Stimulated activated naive CD4-positive, alpha-beta T cell treated with Interleukin-2 at 50 U/mL for 16 hours (primary cell): ENCODE measurements at regions not wholly inside any gene's neighbourhood (a gene's known extent, or its start where the extent isn't known, plus 50 kb on each side); places are given as distances from the start of the nearest gene placed in this dataset.
"Not testable (repeated sequence)": the region's sequence is repeated elsewhere in the genome, so short reads cannot be mapped to it uniquely, and the experiment has no call there.

ENCODE experiments used
- DNase-seq: peaks from one replicate; lab custom pipeline; 2025; lab: John Stamatoyannopoulos, UW

DNA sequence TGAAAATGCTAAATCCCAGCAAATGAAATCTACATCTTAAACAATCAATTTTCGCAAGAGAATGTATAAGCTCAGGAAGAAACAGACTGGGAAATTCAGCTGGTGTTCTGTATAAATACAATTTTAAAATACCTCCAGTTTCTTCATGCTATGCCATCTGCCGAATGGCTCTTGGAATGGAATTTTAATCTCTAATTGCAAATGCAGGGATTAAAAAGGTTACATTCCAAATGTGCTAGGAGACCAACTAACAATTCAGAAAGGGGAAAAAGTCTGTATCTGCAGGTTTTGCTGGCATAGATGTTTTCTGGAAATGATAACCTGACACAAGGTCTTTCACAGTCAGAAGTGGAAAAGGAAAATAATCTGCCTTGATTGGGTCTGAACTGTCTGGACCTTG, 379.7 kb downstream of the MAT2B start:
- no peak for DNase-seq

DNA sequence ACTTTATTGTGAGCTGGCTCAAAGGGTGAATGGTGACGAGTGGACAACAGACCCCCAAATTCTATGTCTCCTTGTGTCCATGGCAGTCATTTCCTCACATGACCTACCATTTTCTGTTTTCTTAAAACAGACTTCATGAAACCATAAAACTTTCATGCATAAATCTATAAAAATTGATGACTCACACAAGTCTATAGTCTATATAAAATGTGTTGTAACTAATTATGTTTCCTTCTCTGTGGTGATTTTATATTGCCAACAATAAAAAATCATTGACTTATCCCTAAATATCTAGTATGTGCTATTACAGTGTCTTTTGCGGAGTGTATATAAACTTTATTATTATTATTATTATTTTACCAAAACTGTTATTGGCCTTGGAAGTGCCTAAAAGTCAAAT, 382.4 kb downstream of the MAT2B start:
- DNase-seq = no peak

DNA sequence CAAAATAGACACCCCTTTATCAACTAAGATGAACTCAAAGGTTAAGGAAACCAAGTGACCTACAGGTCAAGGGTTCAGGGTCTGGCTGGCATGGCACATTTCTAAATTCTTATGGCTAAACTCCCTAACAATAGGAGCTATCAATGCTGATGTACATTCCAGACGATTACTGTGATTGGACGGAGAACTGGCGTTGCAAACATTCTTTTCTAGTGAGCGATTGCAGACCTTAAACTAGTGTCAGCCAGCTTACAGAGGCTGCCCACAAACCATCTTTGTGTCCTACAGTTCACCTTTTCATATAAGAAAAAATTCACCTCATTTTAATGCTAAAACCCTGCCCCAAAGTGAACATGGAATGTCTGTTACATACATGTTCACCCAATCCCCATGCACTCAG, 382.9 kb downstream of the MAT2B start:
- DNase-seq = no peak

DNA sequence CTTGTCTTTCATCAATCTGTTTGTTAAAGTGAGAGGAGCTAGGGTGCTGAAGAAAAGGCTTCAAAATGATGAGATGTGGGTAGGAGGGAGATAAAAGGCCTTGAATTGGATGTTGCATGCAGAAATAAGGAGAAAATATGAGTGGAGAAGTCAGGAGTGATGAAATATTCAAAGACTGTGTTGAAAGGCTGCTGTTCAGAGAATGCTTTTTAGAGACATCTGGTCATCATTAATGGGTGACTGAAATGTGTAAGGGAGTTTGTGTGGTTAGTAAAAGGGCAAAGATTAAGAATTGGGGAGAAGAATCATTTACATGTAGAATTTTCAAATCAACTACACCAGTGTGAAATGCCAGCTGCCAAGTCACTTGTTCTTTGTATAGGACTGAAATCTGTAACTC, 383.9 kb downstream of the MAT2B start:
- DNase-seq = no peak

DNA sequence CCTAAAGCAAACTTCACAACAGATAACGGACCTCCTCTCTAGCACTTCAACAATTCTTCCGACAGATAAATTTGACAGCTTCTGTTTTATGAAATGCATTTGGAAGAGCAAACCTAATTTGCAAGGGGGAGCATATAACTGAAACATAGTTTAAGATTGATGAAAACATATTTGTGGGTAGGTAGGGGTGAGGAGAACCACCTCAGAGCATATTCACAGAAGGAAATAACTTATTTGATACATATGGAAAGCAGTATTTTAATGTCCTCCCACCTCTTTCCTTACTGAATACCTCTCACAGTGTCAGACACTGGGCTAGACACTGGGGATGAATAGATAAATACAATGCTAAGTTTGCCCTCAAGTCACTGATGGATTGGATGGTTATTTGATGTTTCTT, 384.8 kb downstream of the MAT2B start:
- DNase-seq = no peak

DNA sequence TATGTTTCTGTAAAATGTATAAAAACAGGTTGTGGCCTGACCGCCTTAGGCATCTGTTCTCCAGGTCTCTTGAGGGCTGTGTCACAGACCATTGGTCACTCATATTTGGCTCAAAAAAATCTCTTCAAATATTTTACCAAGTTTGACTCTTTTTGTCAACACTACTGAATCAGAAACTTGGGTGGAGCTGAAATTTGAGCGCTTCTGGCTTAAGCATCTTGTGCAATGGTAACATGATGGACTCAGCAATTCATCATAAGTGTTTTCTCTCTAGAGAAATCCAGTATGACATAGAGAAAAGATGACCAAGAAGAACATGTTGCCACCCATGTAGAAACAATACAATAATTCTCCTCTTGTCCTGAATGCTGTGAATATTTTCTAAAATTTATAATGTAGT, 387.9 kb downstream of the MAT2B start:
- no peak for DNase-seq

DNA sequence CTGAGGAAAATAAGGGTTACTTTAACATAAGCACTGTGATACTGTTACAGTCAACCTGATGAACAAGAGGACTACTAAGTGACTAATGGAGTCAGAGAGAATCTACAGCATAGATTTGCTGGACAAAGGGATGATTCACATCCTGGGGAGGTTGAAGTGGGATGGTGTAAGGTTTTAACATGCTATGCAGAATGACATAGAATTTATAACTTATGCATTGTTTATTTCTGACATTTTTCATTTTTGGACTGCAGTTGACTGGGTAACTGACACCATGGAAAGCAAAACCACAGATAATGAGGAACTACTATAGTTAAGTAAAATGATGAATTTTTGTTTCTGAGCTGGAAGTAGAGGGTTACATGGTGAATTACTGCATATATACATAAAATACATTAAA, 389.2 kb downstream of the MAT2B start:
- DNase-seq = no peak

DNA sequence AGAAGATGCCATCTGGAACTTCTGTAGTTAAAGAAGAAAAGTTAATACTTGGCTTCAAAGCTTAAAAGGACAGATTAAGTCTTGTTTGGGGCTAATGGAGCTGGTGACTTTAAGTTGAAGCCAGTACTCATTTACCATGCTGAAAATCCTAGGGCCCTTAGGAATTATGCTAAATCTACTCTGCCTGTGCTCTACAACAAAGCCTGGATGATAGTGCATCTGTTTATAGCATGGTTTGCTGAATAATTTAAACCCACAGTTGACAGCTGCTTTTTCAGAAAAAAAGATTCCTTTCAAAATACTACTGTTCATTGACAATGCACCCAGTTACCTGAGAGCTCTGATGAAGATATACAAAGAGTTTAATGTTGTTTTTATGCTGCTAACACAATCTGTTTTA, 393.5 kb downstream of the MAT2B start:
- DNase-seq = no peak

DNA sequence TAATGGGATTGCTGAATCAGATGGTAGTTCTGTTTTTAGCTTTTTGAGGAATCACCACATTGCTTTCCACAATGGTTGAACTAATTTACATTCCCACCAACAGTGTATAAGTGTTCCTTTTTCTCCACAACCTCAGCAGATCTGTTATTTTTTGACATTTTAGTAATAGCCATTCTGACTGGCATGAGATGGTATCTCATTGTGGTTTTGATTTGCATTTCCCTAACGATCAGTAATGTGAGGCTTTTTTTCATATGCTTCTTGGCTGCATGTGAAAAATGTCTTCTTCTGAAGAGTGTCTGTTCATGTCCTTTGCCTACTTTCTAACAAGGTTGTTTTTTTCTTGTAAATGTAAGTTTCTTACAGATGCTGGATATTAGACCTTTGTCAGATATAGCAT, 402.4 kb downstream of the MAT2B start:
- not testable (repeated sequence) for DNase-seq

DNA sequence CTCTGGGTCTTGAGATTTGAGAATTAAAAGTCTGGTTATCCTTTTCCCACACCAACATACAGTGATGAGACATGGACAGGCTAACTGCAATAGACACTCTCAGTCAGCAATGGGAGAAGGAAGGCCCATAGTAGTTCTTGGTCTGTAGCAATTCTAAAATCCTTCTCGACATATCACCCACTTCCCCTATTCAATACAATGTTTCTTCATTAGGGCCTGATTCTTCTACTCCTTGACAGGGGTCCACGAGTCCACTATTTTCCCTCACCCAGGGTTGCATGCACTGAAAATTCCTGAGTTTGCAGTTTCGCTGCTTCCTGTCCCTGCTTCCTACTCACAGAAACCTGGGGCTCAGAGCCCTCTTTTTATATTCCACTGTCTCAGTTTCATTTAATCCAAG, 402.8 kb downstream of the MAT2B start:
- no peak for DNase-seq

DNA sequence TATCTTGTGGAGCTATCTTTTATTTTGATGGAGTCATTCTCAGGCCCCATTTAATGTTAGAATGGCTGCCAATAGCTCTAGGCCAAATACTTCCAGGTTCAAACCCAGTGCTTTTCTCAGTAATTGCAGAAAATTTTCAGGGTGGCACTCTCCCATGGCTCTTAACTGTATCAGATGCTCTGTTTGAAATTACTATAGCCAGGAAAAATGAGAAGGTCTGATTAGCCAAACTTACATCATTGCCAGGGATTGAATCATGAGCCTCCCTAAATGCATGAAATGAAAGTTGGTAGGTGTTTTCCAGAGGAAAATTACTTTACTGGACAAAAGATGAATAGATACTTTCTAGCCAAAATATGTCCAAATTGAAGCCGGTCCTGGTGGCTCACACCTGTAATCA, 404.8 kb downstream of the MAT2B start:
- DNase-seq = no peak

DNA sequence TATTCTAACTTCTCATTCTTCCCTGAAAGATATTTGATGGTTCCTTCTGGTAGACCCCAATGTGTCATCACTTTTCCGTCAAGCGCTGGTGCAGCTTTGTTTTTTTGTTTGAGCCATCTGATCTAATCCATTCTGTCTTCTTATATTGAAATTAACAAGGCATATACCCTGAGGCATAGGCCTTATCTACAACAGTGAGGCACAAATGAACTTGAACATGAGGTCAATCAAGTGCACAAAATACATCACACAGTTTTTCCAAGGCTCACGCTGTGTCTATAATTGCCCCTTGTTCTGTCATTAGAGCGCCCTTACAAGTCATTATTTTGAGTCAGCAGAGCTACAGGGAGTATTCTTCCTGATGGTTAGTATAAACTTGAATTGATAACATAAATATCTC, 406.6 kb downstream of the MAT2B start:
- DNase-seq = no peak

DNA sequence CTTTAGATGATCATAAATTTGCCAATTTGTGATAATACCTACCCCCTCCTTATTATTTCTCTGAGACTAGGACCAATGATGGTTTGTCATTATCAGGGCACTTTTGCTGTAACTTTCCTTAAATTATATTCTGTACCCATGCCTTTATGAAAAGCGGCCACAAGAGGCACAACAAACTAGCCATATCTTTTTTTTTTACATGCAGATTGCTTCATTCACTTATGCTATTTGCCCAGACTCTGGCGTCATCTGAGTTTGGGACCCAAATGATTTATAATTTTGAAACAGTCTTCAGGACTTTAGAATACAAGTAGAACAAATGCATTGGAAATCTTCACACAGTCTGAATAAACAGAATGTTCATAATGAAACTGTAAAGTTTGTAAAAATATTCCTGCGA, 408.1 kb downstream of the MAT2B start:
- DNase-seq = no peak

DNA sequence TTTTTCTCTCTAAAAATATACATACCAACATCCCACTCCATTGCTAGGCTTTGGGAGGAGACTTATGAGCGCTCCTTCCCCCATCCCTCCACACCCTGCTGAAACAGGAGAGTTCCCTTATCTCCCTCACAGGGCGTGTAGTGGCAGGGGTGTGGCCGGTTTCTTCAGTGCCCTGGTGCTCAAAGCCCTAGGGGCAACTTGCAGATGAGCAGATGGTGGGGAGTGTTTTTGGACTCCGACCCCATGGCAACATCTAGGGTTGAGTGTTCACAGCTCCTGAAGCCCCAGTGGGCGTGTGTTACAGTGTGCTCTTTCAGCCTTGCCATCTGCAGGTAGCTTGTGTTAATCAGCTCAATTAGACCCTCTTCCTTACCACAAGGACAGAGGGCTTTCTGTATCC, 409.5 kb downstream of the MAT2B start:
- no peak for DNase-seq

DNA sequence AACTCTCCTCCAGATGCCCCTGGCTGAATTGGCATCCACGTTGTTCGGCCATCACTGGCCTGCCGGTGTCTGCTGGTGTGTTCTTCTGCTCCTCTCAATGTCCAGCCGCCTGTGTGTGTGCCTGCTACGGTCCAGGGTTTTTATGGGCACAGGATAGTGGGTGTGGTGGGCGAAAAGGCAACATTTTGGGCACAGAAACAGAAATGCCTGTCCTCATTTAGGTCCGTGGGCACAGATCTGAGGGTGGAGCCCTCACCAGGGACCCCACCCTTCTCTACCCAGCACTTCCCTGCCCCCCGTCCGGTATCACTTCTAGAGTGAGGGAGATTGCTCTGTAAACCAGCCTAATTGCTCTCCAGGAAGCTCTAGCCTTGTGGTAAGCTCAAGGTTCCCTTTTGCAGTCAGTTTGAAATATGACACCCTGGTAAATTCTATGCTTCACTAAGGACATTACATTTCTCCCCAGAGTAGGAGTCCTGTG, 410.1 kb downstream of the MAT2B start:
- DNase-seq = no peak

DNA sequence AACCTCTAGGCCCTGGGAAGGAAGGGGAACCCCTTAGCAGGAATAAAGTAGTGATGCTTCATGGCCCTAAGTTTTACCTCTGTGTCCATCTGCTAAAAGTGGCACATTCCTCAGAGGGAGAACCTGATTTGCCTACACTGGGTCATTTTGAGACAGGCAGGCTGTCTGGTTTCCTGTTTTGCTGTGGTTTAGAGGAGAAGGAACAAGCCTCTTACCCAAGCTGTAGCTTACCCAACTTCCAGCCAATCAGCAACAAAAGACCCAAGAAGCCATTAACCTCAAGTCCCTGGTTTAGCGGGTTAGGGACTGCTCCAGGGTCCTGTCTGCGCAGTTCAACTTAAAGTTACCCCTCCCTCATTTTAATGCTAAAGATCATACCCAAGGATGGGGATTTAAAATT, 411.0 kb downstream of the MAT2B start:
- no peak for DNase-seq

DNA sequence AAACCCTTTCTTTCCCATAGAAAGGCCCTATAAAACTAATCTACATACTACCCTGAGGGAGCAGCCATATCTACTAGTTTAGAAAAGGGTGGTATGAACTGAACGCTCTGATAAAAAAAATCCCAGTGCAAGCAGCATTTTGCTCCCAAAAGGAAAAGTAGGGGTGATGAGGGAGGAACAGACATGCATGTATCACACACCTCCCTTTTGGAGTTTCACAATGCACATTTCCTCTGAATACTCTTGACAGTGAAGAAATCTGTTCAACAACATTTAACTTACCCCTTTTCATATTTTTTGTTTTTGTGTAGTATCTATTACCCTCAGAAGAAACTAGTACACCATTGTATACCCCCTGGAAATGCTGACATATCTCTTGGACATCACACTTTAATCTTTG, 411.4 kb downstream of the MAT2B start:
- no peak for DNase-seq

DNA sequence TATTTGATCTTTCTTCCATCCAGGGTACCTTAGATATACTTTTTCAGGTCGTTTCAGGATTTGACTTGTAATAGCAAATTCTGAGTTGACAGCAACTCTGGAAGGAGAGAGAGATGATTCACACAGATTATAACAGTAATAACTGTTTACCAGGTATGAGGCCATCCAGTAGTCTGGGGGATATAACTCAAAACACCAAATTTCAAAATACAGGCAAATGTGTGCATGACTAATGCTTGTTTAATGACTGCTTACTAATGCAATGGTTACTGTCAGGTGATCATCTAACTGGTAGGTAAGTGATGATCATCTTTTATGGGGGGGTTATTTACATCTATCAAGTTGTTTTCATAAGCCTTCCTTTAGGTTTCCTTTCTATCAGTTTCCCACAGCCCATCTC, 412.3 kb downstream of the MAT2B start:
- no peak for DNase-seq

DNA sequence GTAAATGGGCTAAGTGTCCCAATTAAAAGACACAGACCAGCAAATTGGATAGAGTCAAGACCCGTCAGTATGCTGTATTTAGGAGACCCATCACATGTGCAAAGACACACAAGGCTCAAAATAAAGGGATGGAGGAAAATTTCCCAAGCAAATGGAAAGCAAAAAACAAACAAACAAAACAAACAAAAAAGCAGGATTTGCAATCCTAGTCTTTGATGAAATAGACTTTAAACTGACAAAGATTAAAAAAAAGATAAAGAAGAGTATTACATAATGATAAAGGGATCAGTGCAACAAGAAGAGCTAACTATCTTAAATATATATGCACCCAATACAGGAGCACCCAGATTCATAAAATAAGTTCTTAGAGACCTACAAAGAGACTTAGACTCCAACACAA, 429.6 kb downstream of the MAT2B start:
- DNase-seq = not testable (repeated sequence)

DNA sequence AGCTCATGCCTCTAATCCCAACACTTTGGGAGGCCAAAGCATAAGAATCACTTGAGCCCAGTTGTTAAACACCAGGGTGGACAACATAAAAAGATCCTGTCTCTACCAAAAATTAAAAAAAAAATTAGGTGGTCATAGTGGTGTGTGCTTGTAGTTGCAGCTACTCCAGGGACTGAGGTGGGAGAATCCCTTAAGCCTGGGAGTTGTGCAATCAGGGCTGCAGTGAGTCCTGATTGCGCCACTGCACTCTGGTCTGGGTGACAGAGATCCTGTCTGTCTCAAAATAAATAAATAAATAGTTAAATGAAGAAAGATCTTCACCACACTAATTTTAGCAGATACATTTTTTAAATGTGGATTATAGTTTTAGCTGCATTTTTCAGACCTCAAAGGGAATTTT, 433.2 kb downstream of the MAT2B start:
- DNase-seq = no peak

DNA sequence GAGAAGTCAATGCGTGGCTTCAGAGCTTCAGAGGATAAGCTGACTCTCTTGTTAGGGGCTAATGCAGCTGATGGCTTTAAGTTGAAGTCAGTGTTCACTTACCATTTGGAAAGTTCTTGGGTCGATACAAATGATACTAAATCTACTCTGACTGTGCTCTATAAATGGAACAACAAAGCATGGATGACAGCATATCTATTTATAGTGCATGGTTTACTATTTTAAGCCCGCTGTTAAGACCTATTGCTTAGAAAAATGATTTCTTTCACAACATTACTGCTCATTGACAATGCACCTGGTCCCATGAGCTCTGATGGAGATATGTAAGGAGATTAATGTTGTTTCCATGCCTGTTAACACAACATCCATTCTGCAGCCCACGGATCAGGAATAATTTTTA, 435.7 kb downstream of the MAT2B start:
- DNase-seq = no peak

DNA sequence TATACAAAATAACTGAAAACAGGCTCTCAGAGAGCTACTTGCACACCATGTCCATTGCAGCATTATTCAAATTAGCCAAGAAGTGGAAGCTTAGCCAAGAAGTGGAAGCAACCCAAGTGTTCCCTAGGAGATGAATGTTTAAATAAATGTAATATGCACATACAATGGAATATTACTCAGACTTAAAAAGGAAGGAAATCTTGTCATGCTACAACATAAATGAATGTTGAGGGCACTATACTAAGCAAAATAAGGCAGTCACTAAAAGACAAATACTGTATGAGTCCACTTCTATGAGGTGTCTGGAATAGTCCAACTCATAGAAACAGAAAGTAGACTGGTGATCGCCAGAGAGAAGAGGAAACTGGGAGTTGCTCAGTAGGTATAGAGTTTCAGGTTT, 438.1 kb downstream of the MAT2B start:
- DNase-seq = no peak

DNA sequence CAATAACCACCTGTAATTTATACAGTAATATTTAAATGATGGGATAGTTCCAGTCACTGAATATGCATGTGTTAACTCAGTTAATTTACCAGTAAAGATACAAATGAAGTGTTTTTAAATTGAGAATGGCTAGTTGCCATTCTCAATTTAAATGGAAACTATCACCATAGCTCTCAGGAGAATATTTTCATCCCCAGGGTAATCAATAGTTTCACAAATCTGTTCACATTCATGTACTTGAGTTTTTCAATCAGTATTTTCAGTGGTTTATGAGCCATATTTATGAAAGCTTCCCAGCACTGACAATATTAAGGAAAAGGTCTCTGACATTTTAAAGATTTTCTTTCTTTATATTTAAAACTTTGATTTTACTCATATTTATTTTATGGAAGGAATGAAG, 439.3 kb downstream of the MAT2B start:
- no peak for DNase-seq

DNA sequence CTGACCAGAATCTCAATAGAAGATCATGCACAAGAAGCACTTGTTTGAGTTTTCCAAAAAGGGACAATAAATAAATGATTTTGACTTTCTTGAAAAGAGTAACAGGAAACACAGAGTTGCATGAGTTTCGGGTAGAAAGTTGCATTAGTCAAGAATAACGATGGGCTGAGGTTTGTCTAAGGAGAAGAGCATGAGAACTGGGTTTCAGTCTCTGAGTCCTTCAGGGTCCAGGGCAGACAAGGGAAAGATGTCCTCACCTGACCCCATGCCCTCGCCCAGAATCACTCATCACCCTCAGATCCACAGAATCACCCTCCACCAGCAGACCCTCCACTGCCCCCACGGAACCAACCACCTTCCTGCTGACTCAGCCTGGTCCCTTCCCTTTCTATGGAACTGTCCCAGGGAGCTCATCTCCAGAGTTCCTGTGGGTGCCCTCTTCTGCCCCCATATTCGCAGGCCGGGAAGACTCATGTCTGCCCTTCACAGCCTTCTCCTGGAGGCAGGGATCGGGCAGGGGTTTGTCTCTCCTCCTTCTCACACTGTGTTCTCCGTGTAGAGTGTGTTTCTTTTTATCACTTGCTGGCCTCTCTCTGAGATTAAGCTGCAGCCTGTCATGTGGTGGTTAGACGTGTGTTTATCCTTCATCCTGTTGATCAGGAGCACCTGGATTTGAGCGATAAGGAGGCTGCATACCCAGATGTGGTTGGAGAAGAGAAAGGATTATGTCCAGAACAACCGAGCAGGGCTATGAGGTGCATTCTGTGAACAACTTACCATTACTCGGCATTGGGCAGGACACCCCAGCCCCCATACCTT, 442.6 kb downstream of the MAT2B start:
- no peak for DNase-seq
